Loucy (cell line): ENCODE measurements at regions not wholly inside any gene's neighbourhood (a gene's known extent, or its start where the extent isn't known, plus 50 kb on each side); places are given as distances from the start of the nearest gene placed in this dataset.

ENCODE experiments used
- H2AFZ ChIP-seq: fragments of 200-600 bp; sonication (generic); 2 replicates; pipeline ENCODE4 v1.6.0; 2016; ENCODE audit warnings: antibody characterized with exemption, mild to moderate bottlenecking, low read length, moderate library complexity
- H3F3A ChIP-seq: fragments of 200-600 bp; 2 replicates; pipeline ENCODE4 v1.6.0; 2016; ENCODE audit warnings: antibody characterized with exemption, low read depth, mild to moderate bottlenecking
- H3K27me3 ChIP-seq: fragments of 200-600 bp; sonication (generic); 2 replicates; pipeline ENCODE4 v1.6.1; 2014; ENCODE audit warnings: low read length, mild to moderate bottlenecking; ENCODE audit not compliant: insufficient read depth, poor library complexity, severe bottlenecking
- H3K36me3 ChIP-seq: fragments of 200-600 bp; sonication (generic); 2 replicates; pipeline ENCODE4 v1.6.1; 2016; ENCODE audit warnings: low read length; ENCODE audit not compliant: insufficient read depth
- H3K4me1 ChIP-seq: fragments of 200-600 bp; sonication (generic); 2 replicates; pipeline ENCODE4 v1.5.1; 2014; ENCODE audit warnings: low read length, mild to moderate bottlenecking; ENCODE audit not compliant: insufficient read depth, poor library complexity, severe bottlenecking
- H3K4me2 ChIP-seq: fragments of 200-600 bp; sonication (generic); 2 replicates; pipeline ENCODE4 v1.6.0; 2014; ENCODE audit warnings: antibody characterized with exemption, low read length, low read depth, mild to moderate bottlenecking; ENCODE audit not compliant: poor library complexity, severe bottlenecking
- H3K4me3 ChIP-seq: fragments of 200-600 bp; sonication (generic); 2 replicates; pipeline ENCODE4 v1.5.1; 2014; ENCODE audit warnings: low read length, mild to moderate bottlenecking, mixed read lengths; ENCODE audit not compliant: poor library complexity, severe bottlenecking
- H3K79me2 ChIP-seq: fragments of 200-600 bp; sonication (generic); 2 replicates; pipeline ENCODE4 v1.6.1; 2014; ENCODE audit warnings: low read length; ENCODE audit not compliant: insufficient read depth
- H3K9ac ChIP-seq: fragments of 200-600 bp; sonication (generic); 2 replicates; pipeline ENCODE4 v1.6.0; 2014; ENCODE audit warnings: mild to moderate bottlenecking, low read depth, low read length, moderate library complexity; ENCODE audit not compliant: poor library complexity, severe bottlenecking
- H3K9me2 ChIP-seq: fragments of 200-600 bp; sonication (generic); replicated peaks from 2 replicates; pipeline ENCODE4 v1.6.1; 2016; ENCODE audit warnings: low read depth, low read length, mixed read lengths
- H3K9me3 ChIP-seq: fragments of 200-600 bp; sonication (generic); 2 replicates; pipeline ENCODE4 v1.6.1; 2014; ENCODE audit warnings: mild to moderate bottlenecking, antibody characterized with exemption, low read length, low read depth; ENCODE audit not compliant: insufficient read depth
- H4K20me1 ChIP-seq: fragments of 200-600 bp; sonication (generic); 2 replicates; pipeline ENCODE4 v1.6.0; 2014; ENCODE audit warnings: antibody characterized with exemption, low read length, mild to moderate bottlenecking; ENCODE audit not compliant: insufficient read depth, poor library complexity, severe bottlenecking
- CTCF ChIP-seq: fragments of 200-600 bp; sonication (generic); conservative IDR thresholded peaks from 2 replicates; pipeline ENCODE4 v1.5.1; 2014; ENCODE audit warnings: mild to moderate bottlenecking, antibody characterized with exemption, low read length
- EZH2phosphoT487 ChIP-seq: fragments of 200-600 bp; IDR thresholded peaks from 2 replicates; pipeline ENCODE4 v1.6.1; 2018; ENCODE audit warnings: antibody characterized with exemption, mild to moderate bottlenecking, moderate library complexity, borderline replicate concordance

GRCh38 chr9:90060256-90060655 lies 455.4 kb downstream of the GADD45G start:
- Histone ChIP-seq H3K4me3 (no peak overlapping the region), H3K4me1 (no peaks in the 10 kb centered on the region), H4K20me1 (no peaks in the 10 kb centered on the region), H3K27me3 (no peaks in the 10 kb centered on the region), H3K79me2 (no peaks in the 10 kb centered on the region), H3K36me3 (no peaks in the 10 kb centered on the region), H3K9ac (no peak overlapping the region), H2AFZ (no peak overlapping the region), H3K9me3 (no peaks in the 10 kb centered on the region), H3K4me2 (no peak overlapping the region), H3F3A (no peaks in the 10 kb centered on the region), H3K9me2 (no peaks in the 10 kb centered on the region)
- TF ChIP-seq CTCF = no peak
- no peak for TF ChIP-seq EZH2phosphoT487

GRCh38 chr9:90061187-90061586 lies 456.4 kb downstream of the GADD45G start:
- H3K9ac ChIP-seq = no peak overlapping the region
- no peaks in the 10 kb centered on the region for H3F3A ChIP-seq
- no peaks in the 10 kb centered on the region for H3K36me3 ChIP-seq
- no peaks in the 10 kb centered on the region for H4K20me1 ChIP-seq
- no peak overlapping the region for H3K4me3 ChIP-seq
- H3K4me2 ChIP-seq = no peak overlapping the region
- H3K9me3 ChIP-seq = no peaks in the 10 kb centered on the region
- no peak for TF ChIP-seq CTCF
- TF ChIP-seq EZH2phosphoT487 = no peak
- H3K9me2 ChIP-seq = no peaks in the 10 kb centered on the region
- no peaks in the 10 kb centered on the region for H3K4me1 ChIP-seq
- no peaks in the 10 kb centered on the region for H3K27me3 ChIP-seq
- no peaks in the 10 kb centered on the region for H3K79me2 ChIP-seq
- no peak overlapping the region for H2AFZ ChIP-seq

GRCh38 chr9:90062982-90063381 lies 458.2 kb downstream of the GADD45G start:
- no peaks in the 10 kb centered on the region for H3K79me2 ChIP-seq

More at GRCh38 chr9:90062982-90063381, 458.2 kb downstream of the GADD45G start:
- Histone ChIP-seq H3K4me3 (no peak overlapping the region), H3K9ac (no peak overlapping the region), H2AFZ (no peak overlapping the region), H3K4me1 (no peaks in the 10 kb centered on the region), H3K36me3 (no peaks in the 10 kb centered on the region), H3K9me3 (no peaks in the 10 kb centered on the region), H3K27me3 (no peaks in the 10 kb centered on the region), H3K9me2 (no peaks in the 10 kb centered on the region), H4K20me1 (no peaks in the 10 kb centered on the region), H3K4me2 (no peak overlapping the region), H3F3A (no peaks in the 10 kb centered on the region)
- TF ChIP-seq EZH2phosphoT487 = no peak
- no peak for TF ChIP-seq CTCF
